Stimulated activated CD4-positive, alpha-beta T cell treated with anti-CD3 and anti-CD28 coated beads, Interleukin-15, amount 100 ng/mL, for 1 hour (primary cell): ENCODE measurements at regions not wholly inside any gene's neighbourhood (a gene's known extent, or its start where the extent isn't known, plus 50 kb on each side); places are given as distances from the start of the nearest gene placed in this dataset.
"Not testable (repeated sequence)": the region's sequence is repeated elsewhere in the genome, so short reads cannot be mapped to it uniquely, and the experiment has no call there.

Experiments
- DNase-seq, 2 donors: peaks; one replicate each; pipeline ENCODE4 v3.0.0-alpha.2; 2020; ENCODE audit warnings: low read depth in 1 of 2, low spot score in 1 of 2

GRCh38 chr12:47378222-47378582 lies 298.4 kb upstream of the AMIGO2 start:
- DNase-seq, result no peak

- no peak for DNase-seq
Measured at GRCh38 chr12:47377414-47378221, 297.9 kb upstream of the AMIGO2 start.

- no peak for DNase-seq
Measured at GRCh38 chr12:47376927-47377326, 297.2 kb upstream of the AMIGO2 start.

GRCh38 chr12:47373554-47374150 lies 293.9 kb upstream of the AMIGO2 start:
- DNase-seq, result no peak

GRCh38 chr12:47370421-47370820 lies 290.7 kb upstream of the AMIGO2 start:
- no peak for DNase-seq

- DNase-seq, result no peak
Measured at GRCh38 chr12:47369085-47369484, 289.3 kb upstream of the AMIGO2 start.

- DNase-seq, result no peak
Measured at GRCh38 chr12:47367912-47368537, 288.3 kb upstream of the AMIGO2 start.

GRCh38 chr12:47366579-47366978 lies 286.8 kb upstream of the AMIGO2 start:
- no peak for DNase-seq

GRCh38 chr12:47366157-47366556 lies 286.4 kb upstream of the AMIGO2 start:
- DNase-seq, result no peak

GRCh38 chr12:47365443-47366076 lies 285.8 kb upstream of the AMIGO2 start:
- not testable (repeated sequence) for DNase-seq

- DNase-seq, result no peak
Measured at GRCh38 chr12:47364261-47364660, 284.5 kb upstream of the AMIGO2 start.

- no peak for DNase-seq
Measured at GRCh38 chr12:47362126-47362705, 282.5 kb upstream of the AMIGO2 start.

- peak in 1 of 2 donors; percentile 21 for DNase-seq
Measured at GRCh38 chr12:47361389-47362021, 281.7 kb upstream of the AMIGO2 start.

- peak in 1 of 2 donors; percentile 13 for DNase-seq
Measured at GRCh38 chr12:47360771-47361388, 281.1 kb upstream of the AMIGO2 start.

GRCh38 chr12:47360093-47360480 lies 280.3 kb upstream of the AMIGO2 start:
- no peak for DNase-seq

GRCh38 chr12:47359310-47360092 lies 279.7 kb upstream of the AMIGO2 start:
- no peak for DNase-seq

GRCh38 chr12:47357006-47357405 lies 277.2 kb upstream of the AMIGO2 start:
- DNase-seq, result not testable (repeated sequence)

- DNase-seq, result no peak
Measured at GRCh38 chr12:47356129-47356700, 276.5 kb upstream of the AMIGO2 start.

- no peak for DNase-seq
Measured at GRCh38 chr12:47353508-47353907, 273.7 kb upstream of the AMIGO2 start.
